ENCODE measurements at regions not wholly inside any gene's neighbourhood (a gene's known extent, or its start where the extent isn't known, plus 50 kb on each side); places are given as distances from the start of the nearest gene placed in this dataset.

GRCh38 chr10:78165617-78166016 lies 132.0 kb downstream of the RPS24 start:
- H3K4me1 ChIP-seq: no peaks in the 10 kb centered on the region
- H3K27me3 ChIP-seq: peaks cover 0 to 8% (median 0%) of the 10 kb centered on the region in 7 donors
- 65 to 74% methylated on average over 3 of the region's 3 CpGs for WGBS, 2 donors
- peak in 1 of 9 donors; percentile 11 for TF ChIP-seq CTCF (IDR thresholded peaks at IDR 0.05)
- DNase-seq (no peak), ATAC-seq (no peak)
- no peak overlapping the region for H3K27ac ChIP-seq
- intact Hi-C loops (cut with DNase I): no loop called here
- H3K36me3 ChIP-seq: no peaks in the 10 kb centered on the region
- peaks cover 0 to 12% (median 0%) of the 10 kb centered on the region in 11 donors for H3K9me3 ChIP-seq
- no peak overlapping the region for H3K4me3 ChIP-seq

- Histone ChIP-seq H3K4me1 (no peaks in the 10 kb centered on the region), H3K36me3 (no peaks in the 10 kb centered on the region), H3K27me3 (peaks cover 0 to 8% (median 0%) of the 10 kb centered on the region in 7 donors), H3K9me3 (peaks cover 0 to 12% (median 0%) of the 10 kb centered on the region in 11 donors), H3K4me3 (no peak overlapping the region), H3K27ac (no peak overlapping the region)
- 94 to 99% methylated on average over 3 of the region's 3 CpGs for WGBS, 2 donors
- DNase-seq (no peak), ATAC-seq (no peak)
- intact Hi-C loops (cut with DNase I): no loop called here
- no peak for TF ChIP-seq CTCF (IDR thresholded peaks at IDR 0.05)
These were observed 132.6 kb downstream of the RPS24 start for GRCh38 chr10:78166261-78166660.

- no peak for DNase-seq
- 66 to 68% methylated on average over 4 of the region's 4 CpGs for WGBS, 2 donors
- Histone ChIP-seq H3K27ac (no peak overlapping the region), H3K9me3 (no peaks in the 10 kb centered on the region), H3K27me3 (peaks cover 0 to 8% (median 0%) of the 10 kb centered on the region in 7 donors), H3K4me3 (no peak overlapping the region), H3K4me1 (no peaks in the 10 kb centered on the region), H3K36me3 (no peaks in the 10 kb centered on the region)
- TF ChIP-seq CTCF (IDR thresholded peaks at IDR 0.05): no peak
- intact Hi-C loops (cut with DNase I): no loop called here
- no peak for ATAC-seq
These were observed 135.6 kb downstream of the RPS24 start for GRCh38 chr10:78169214-78169613.

GRCh38 chr10:78170026-78170475 lies 136.4 kb downstream of the RPS24 start:
- no peak overlapping the region for H3K4me3 ChIP-seq
- peaks cover 0 to 2% (median 0%) of the 10 kb centered on the region in 7 donors for H3K27me3 ChIP-seq
- ATAC-seq (no peak), DNase-seq (no peak)
- H3K9me3 ChIP-seq: no peaks in the 10 kb centered on the region
- H3K36me3 ChIP-seq: no peaks in the 10 kb centered on the region
- intact Hi-C loops (cut with DNase I): no loop called here
- no peaks in the 10 kb centered on the region for H3K4me1 ChIP-seq
- no peak overlapping the region for H3K27ac ChIP-seq
- TF ChIP-seq CTCF (IDR thresholded peaks at IDR 0.05): no peak
- 81 to 86% methylated on average over 3 of the region's 3 CpGs for WGBS, 2 donors
